RWPE1 (cell line): ENCODE measurements at regions not wholly inside any gene's neighbourhood (a gene's known extent, or its start where the extent isn't known, plus 50 kb on each side); places are given as distances from the start of the nearest gene placed in this dataset.

Experiments used
- CTCF ChIA-PET: fragments of 350-600 bp; sonication (Branson Sonifier 250); formaldehyde crosslinking; extraction: SDS; loops from one replicate; lab custom pipeline; 2021; lab: Yijun Ruan, JAX
- POLR2A ChIA-PET: fragments of 400-600 bp; formaldehyde crosslinking; extraction: SDS; loops from one replicate; lab custom pipeline; 2020; ENCODE audit warnings: antibody characterized with exemption; ENCODE audit not compliant: low non-redundant PET; lab: Yijun Ruan, JAX
- DNase-seq: peaks from one replicate; pipeline ENCODE4 v3.0.0; 2012; ENCODE audit warnings: low spot score
- H3K27ac ChIP-seq: fragments of 450-650 bp; 2 replicates; pipeline ENCODE4 v1.5.1; 2017
- TF ChIP-seq, protein P1 (sequence below): fragments of 450-650 bp; conservative IDR thresholded peaks from 2 replicates; pipeline ENCODE4 v1.5.1; 2017; ENCODE audit warnings: low read depth, mild to moderate bottlenecking

DNA sequence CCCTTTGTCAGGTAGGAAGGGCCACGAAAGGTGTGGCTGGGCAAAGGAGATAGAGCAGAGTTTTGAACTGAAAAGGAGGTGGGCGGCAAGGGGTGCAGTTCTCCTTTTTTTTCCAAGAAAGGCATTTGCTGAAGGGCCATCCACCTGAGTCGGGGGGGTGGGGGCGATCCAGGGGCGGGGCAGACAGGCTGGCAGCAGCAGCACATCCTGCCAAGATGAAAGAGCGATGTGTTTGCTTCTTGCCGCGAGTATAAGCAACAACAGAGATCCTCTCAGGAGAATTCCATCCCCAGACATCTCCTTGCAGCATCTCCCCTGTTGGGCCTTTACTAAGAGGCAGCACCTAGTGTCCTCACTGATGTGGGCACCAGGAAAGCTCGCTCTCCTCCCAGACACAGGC, 516.5 kb downstream of the CD83 start:
- CTCF ChIA-PET: no interaction called here
- DNase-seq: no peak
- POLR2A ChIA-PET: no interaction called here
- TF ChIP-seq, protein P1, sequence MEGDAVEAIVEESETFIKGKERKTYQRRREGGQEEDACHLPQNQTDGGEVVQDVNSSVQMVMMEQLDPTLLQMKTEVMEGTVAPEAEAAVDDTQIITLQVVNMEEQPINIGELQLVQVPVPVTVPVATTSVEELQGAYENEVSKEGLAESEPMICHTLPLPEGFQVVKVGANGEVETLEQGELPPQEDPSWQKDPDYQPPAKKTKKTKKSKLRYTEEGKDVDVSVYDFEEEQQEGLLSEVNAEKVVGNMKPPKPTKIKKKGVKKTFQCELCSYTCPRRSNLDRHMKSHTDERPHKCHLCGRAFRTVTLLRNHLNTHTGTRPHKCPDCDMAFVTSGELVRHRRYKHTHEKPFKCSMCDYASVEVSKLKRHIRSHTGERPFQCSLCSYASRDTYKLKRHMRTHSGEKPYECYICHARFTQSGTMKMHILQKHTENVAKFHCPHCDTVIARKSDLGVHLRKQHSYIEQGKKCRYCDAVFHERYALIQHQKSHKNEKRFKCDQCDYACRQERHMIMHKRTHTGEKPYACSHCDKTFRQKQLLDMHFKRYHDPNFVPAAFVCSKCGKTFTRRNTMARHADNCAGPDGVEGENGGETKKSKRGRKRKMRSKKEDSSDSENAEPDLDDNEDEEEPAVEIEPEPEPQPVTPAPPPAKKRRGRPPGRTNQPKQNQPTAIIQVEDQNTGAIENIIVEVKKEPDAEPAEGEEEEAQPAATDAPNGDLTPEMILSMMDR: no peak
- H3K27ac ChIP-seq: no peak overlapping the region

DNA sequence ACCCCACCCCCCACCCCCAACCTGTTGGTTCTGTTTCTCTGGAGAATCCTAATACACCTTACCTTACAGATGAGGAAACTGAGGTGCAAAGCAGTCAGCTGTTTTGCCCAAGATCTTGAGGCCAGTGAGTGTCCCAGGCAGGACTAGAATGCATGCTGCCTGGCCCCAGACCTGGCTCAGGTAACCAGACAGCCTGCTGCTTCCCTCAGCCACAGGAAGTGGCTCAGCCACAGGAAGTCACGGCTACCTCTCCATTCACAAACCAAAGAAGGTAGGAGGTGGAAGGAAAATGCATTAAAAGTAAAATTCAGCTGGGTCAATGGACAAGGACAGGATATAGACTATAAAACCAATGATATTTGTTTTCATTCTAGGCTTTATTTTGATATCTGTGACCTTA, 517.6 kb downstream of the CD83 start:
- TF ChIP-seq, protein P1: no peak
- DNase-seq: no peak
- no peak overlapping the region for H3K27ac ChIP-seq
- POLR2A ChIA-PET: no interaction called here
- CTCF ChIA-PET: no interaction called here

DNA sequence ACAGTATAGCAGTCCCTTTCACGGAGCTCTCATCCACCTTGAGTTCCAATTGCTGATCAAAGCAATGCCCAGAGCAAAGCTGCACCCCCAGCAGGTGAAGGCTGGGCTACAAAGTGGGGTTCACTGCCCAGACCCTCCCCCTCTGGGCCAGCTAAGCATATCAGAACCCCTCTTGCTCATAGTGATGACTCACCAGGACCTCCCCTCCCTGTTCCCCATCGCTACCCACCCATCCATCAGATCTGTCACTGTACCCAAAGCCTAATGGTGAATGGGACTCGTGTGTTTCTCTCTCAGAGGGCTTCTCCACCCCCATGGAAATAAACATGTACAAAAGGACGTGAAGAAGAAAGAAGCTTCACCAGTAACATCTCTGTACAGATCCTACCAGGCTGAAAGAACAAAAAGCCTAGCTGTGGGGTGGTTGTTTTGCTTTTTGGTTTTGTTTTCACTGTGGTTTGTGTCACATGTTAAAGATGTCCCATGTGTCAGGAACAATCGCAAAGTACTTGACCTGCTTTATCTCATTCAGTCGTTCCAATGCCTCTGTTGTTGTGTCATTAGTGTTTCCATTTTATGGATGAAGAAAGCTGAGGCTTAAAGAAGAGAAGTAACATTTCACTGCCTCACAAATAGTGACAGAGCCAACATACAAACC, 518.5 kb downstream of the CD83 start:
- H3K27ac ChIP-seq: no peak overlapping the region
- POLR2A ChIA-PET: interaction anchor here (0.8 kb wide), 1 partner anchor 29 kb away, joined by 3 read pairs; no protein-coding TSS in a partner anchor
- DNase-seq: no peak
- TF ChIP-seq, protein P1: no peak
- CTCF ChIA-PET: interaction anchor here (0.6 kb wide), 2 partner anchors 48 to 138 kb away, joined by 3 to 4 read pairs; no protein-coding TSS in a partner anchor

DNA sequence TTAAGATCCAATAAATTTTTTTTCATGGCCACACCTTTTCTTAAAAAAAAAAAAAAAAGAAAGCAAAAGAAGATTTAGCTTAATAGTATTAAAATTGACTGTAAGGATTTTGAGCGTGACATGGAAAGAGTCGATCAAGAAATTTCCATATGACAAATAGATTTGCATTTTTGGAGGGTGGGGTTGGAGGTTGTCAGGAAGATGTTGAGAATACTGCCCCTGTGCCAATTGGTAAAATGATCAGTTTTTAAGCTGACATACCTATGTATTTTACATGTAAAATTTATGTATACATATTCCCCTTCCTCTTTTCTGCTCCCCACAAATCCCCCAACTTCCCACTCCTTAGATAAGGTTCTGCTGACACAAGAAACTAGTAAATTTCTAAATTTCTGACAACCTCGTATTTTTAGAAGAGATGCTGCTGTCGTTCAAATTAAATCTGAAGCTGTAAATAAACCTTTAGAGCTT, 520.9 kb downstream of the CD83 start:
- DNase-seq: no peak
- ChIA-PET CTCF (interaction anchor here (0.6 to 0.7 kb wide), 3 partner anchors 126 to 568 kb away, joined by 3 to 7 read pairs (median 3); no protein-coding TSS in a partner anchor), POLR2A (no interaction called here)
- TF ChIP-seq, protein P1: no peak
- no peak overlapping the region for H3K27ac ChIP-seq

DNA sequence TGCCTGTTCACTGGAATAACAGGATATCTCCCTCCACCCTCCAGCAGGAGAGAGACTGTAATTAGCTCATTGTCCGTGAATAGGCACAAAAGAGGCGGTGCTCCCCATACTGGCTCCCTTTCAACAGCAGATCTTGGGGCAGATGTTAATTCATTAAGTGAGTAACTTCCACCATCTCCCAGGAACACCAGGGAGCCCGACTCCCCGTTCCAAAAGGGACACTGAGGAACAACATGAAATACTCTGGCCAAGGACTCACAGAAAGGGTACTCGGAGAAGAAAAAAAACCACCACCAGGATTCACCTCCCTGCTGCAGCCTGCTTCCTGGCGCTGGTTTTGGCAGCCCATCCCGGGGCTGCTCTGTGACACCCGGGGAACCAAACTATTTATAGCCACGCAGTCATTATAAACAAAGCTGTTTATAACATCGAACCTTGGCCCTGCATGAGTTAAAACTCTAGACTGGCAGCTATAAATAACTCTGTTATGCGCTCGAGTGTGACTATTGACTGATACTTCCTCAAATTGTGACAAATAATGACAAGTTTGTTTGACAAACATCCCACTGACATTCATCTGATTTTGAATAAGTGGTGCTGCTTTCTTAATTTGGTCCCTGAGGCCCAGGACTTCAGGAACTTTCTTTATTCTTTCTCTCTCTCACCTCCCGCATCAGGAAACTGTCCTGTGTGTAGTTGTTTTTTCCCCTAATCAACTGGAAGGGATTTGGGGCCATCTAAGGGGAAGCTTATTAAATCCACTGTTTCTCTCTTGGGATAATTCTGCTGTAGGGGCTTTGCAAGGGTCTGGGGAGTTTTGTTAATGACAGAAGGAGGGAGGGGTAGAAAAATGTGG, 521.6 kb downstream of the CD83 start:
- no peak for DNase-seq
- ChIA-PET CTCF (interaction anchor here (0.6 to 0.7 kb wide), 2 partner anchors 126 to 533 kb away, joined by 3 read pairs; no protein-coding TSS in a partner anchor), POLR2A (no interaction called here)
- H3K27ac ChIP-seq: no peak overlapping the region
- TF ChIP-seq, protein P1: no peak

DNA sequence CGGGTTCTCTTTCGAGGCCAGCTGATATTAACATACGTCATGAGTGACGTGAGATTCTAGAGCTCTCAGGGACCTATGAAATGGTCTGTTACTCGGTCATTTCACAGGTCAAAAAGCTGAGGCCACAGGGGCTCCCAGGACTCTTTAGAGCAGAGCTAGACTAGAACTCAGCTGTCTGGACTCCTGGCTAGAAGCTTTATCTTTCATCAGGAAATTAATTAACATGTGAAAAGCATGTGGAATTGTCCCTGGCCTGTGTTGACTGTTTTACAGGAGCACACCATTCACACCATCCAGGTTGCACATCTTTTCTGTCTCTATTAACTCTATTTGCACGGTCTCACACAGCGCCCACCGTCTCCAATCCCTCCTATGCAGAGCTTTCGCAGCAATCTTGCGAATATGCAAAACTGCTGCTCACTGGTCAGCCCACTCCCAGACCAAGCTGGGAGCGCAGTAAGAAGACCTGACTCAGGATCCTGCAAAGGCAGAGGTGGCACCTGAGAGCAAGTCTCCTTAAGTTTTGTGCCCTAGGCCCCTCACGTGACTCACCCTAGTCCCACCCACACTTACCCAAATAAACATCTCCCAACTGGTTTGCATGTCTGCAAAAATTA, 522.5 kb downstream of the CD83 start:
- POLR2A ChIA-PET: no interaction called here
- DNase-seq: no peak

More for the DNA sequence above, 522.5 kb downstream of the CD83 start:
- TF ChIP-seq, protein P1: no peak
- no peak overlapping the region for H3K27ac ChIP-seq
- CTCF ChIA-PET: interaction anchor here (0.6 kb wide), 1 partner anchor 831 kb away, joined by 3 read pairs; no protein-coding TSS in a partner anchor
